ENCODE measurements at regions not wholly inside any gene's neighbourhood (a gene's known extent, or its start where the extent isn't known, plus 50 kb on each side); places are given as distances from the start of the nearest gene placed in this dataset.

GRCh38 chr2:133982256-133982655 lies 271.6 kb upstream of the MGAT5 start:
- ATAC-seq (no peak), DNase-seq (ENCODE audit: low read depth, low spot score) (no peak), FAIRE-seq (no peak)
- Histone ChIP-seq H3K9ac (ENCODE audit: control insufficient read depth, insufficient read depth, low read length) (no peak overlapping the region), H3K27me3 (replicated peaks in 1 of 2; ENCODE audit: control insufficient read depth in 2 of 2, insufficient read depth in 2 of 2, low read length in 1 of 2) (peaks cover 0 to 2% of the 10 kb centered on the region in 2 experiments; a peak in 1 of 4 replicates), H2AFZ (ENCODE audit: control insufficient read depth, low read depth, low read length) (no peak overlapping the region), H3K4me2 (ENCODE audit: control insufficient read depth, insufficient read depth) (no peak overlapping the region), H3K4me1 (ENCODE audit: control insufficient read depth, insufficient read depth, low read length) (no peaks in the 10 kb centered on the region), H4K20me1 (ENCODE audit: control insufficient read depth, insufficient read depth) (no peaks in the 10 kb centered on the region), H3K79me2 (ENCODE audit: control insufficient read depth, insufficient read depth, low read length) (no peaks in the 10 kb centered on the region), H3K36me3 (ENCODE audit: control insufficient read depth in 2 of 2, insufficient read depth in 2 of 2, low read length in 1 of 2) (no peaks in the 10 kb centered on the region), H3K4me3 (no peak overlapping the region), H3K9me3 (replicated peaks; ENCODE audit: control insufficient read depth, insufficient read depth, low read length) (no peaks in the 10 kb centered on the region), H3K27ac (ENCODE audit: control insufficient read depth, insufficient read depth) (no peak overlapping the region)
- no peak for TF ChIP-seq LARP7 (IDR thresholded peaks at IDR 0.05)
- 32% methylated on average over 6 of the region's 6 CpGs for WGBS (ENCODE audit: insufficient coverage, insufficient replicate concordance, low lambda C conversion rate, missing lambda C conversion rate)
- intact Hi-C loops (cut with micrococcal nuclease; ENCODE audit: unreplicated experiment) (no loop called here), in situ Hi-C loops (cut with MboI) (no loop called here)
- BruUV-seq (replicated peaks): no TSS peak
- POLR2A ChIA-PET: no interaction called here
- CTCF ChIA-PET: interaction anchor here (1.1 kb wide), 1 partner anchor 53 kb away, joined by 3 read pairs; no protein-coding TSS in a partner anchor
- SMC1A ChIA-PET (ENCODE audit: uncharacterized antibody, unreplicated experiment): interaction anchor here (0.5 kb wide), 1 partner anchor 180 kb away, joined by 3 read pairs; no protein-coding TSS in a partner anchor
- RAD21 ChIA-PET (ENCODE audit: unreplicated experiment): no interaction called here

- Histone ChIP-seq H4K20me1 (ENCODE audit: control insufficient read depth, insufficient read depth) (no peaks in the 10 kb centered on the region), H3K27me3 (replicated peaks in 1 of 2; ENCODE audit: control insufficient read depth in 2 of 2, insufficient read depth in 2 of 2, low read length in 1 of 2) (peaks cover 0 to 2% of the 10 kb centered on the region in 2 experiments; a peak in 1 of 4 replicates), H3K9ac (ENCODE audit: control insufficient read depth, insufficient read depth, low read length) (no peak overlapping the region), H2AFZ (ENCODE audit: control insufficient read depth, low read depth, low read length) (no peak overlapping the region), H3K4me3 (no peak overlapping the region), H3K79me2 (ENCODE audit: control insufficient read depth, insufficient read depth, low read length) (no peaks in the 10 kb centered on the region), H3K36me3 (ENCODE audit: control insufficient read depth in 2 of 2, insufficient read depth in 2 of 2, low read length in 1 of 2) (no peaks in the 10 kb centered on the region), H3K27ac (ENCODE audit: control insufficient read depth, insufficient read depth) (no peak overlapping the region), H3K4me2 (ENCODE audit: control insufficient read depth, insufficient read depth) (no peak overlapping the region), H3K9me3 (replicated peaks; ENCODE audit: control insufficient read depth, insufficient read depth, low read length) (no peaks in the 10 kb centered on the region), H3K4me1 (ENCODE audit: control insufficient read depth, insufficient read depth, low read length) (no peaks in the 10 kb centered on the region)
- ChIA-PET CTCF (no interaction called here), POLR2A (no interaction called here), SMC1A (ENCODE audit: uncharacterized antibody, unreplicated experiment) (interaction anchor here (1.6 kb wide), 1 partner anchor 37 kb away, joined by 4 read pairs; no protein-coding TSS in a partner anchor), RAD21 (ENCODE audit: unreplicated experiment) (no interaction called here)
- in situ Hi-C loops (cut with MboI) (no loop called here), intact Hi-C loops (cut with micrococcal nuclease; ENCODE audit: unreplicated experiment) (no loop called here)
- no TSS peak for BruUV-seq (replicated peaks)
- ATAC-seq (no peak), DNase-seq (ENCODE audit: low read depth, low spot score) (no peak), FAIRE-seq (no peak)
- 70% methylated on average over 6 of the region's 6 CpGs for WGBS (ENCODE audit: insufficient coverage, insufficient replicate concordance, low lambda C conversion rate, missing lambda C conversion rate)
- TF ChIP-seq HDAC2 (IDR thresholded peaks at IDR 0.05) (no peak), NFYA (IDR thresholded peaks at IDR 0.05; ENCODE audit: borderline replicate concordance, low read depth, low read length) (no peak)
These were observed 268.3 kb upstream of the MGAT5 start for GRCh38 chr2:133985563-133985962.

Measured in GM12878 (cell line).